MCF 10A (cell line): ENCODE measurements at regions not wholly inside any gene's neighbourhood (a gene's known extent, or its start where the extent isn't known, plus 50 kb on each side); places are given as distances from the start of the nearest gene placed in this dataset.

Source experiments
- BruUV-seq: library from RNA; stranded (reverse); fragments of 400-500 nt; replicated peaks from 2 replicates; lab custom pipeline; 2021; lab: Mats Ljungman, UMichigan
- CTCF ChIA-PET: fragments of 300-600 bp; sonication (Branson Sonifier 250); formaldehyde crosslinking; extraction: SDS; loops from one replicate; lab custom pipeline; 2021; ENCODE audit warnings: antibody characterized with exemption, inconsistent platforms; lab: Yijun Ruan, JAX
- POLR2A ChIA-PET: fragments of 300-600, 350-650 bp; sonication (Branson Sonifier 250); formaldehyde crosslinking; extraction: SDS; loops from one replicate; lab custom pipeline; 2020; ENCODE audit warnings: antibody characterized with exemption, inconsistent platforms; lab: Yijun Ruan, JAX
- DNase-seq: peaks from one replicate; pipeline ENCODE4 v3.0.0-alpha.2; 2018; ENCODE audit not compliant: unreplicated experiment
- H3K27ac Mint-ChIP-seq: one replicate; pipeline ENCODE4 v1.8.0; 2022; ENCODE audit warnings: mild to moderate bottlenecking, low read depth, mixed read lengths; ENCODE audit not compliant: unreplicated experiment
- H3K27me3 Mint-ChIP-seq: one replicate; pipeline ENCODE4 v1.8.0; 2022; ENCODE audit warnings: mixed read lengths; ENCODE audit not compliant: insufficient read depth, unreplicated experiment
- H3K36me3 Mint-ChIP-seq: one replicate; pipeline ENCODE4 v1.8.0; 2022; ENCODE audit warnings: mild to moderate bottlenecking, moderate library complexity, mixed read lengths; ENCODE audit not compliant: insufficient read depth, unreplicated experiment
- H3K4me1 Mint-ChIP-seq: one replicate; pipeline ENCODE4 v1.8.0; 2022; ENCODE audit warnings: mixed read lengths; ENCODE audit not compliant: insufficient read depth, unreplicated experiment
- H3K4me3 Mint-ChIP-seq: one replicate; pipeline ENCODE4 v1.8.0; 2022; ENCODE audit warnings: mild to moderate bottlenecking, moderate library complexity, mixed read lengths; ENCODE audit not compliant: unreplicated experiment
- H3K9me3 Mint-ChIP-seq: one replicate; pipeline ENCODE4 v1.8.0; 2022; ENCODE audit warnings: mixed read lengths; ENCODE audit not compliant: unreplicated experiment
- CTCF ChIP-seq: fragments of 200-600 bp; IDR thresholded peaks from one replicate; pipeline ENCODE4 v1.8.0; 2022; ENCODE audit warnings: antibody characterized with exemption, mild to moderate bottlenecking; ENCODE audit not compliant: unreplicated experiment
- intact Hi-C: fragments of 100-400 bp; cut with micrococcal nuclease; formaldehyde crosslinking; loops from 2 replicates; pipeline ENCODE4 v1.14.1; 2022

GRCh38 chr17:5695480-5695879 lies 111.2 kb upstream of the NLRP1 start:
- H3K4me3 Mint-ChIP-seq: no peak overlapping the region
- intact Hi-C loops: no loop called here
- peaks cover 5% of the 10 kb centered on the region for H3K36me3 Mint-ChIP-seq
- no peak for TF ChIP-seq CTCF
- ChIA-PET CTCF (no interaction called here), POLR2A (no interaction called here)
- H3K27ac Mint-ChIP-seq: no peak overlapping the region
- peaks cover 36% of the 10 kb centered on the region for H3K27me3 Mint-ChIP-seq
- H3K4me1 Mint-ChIP-seq: no peaks in the 10 kb centered on the region
- no TSS peak for BruUV-seq
- no peaks in the 10 kb centered on the region for H3K9me3 Mint-ChIP-seq
- no peak for DNase-seq

GRCh38 chr17:5698959-5699358 lies 114.7 kb upstream of the NLRP1 start:
- POLR2A ChIA-PET: no interaction called here
- intact Hi-C loops: no loop called here
- Mint-ChIP-seq H3K36me3 (peaks cover 4% of the 10 kb centered on the region), H3K27me3 (peaks cover 61% of the 10 kb centered on the region), H3K9me3 (no peaks in the 10 kb centered on the region), H3K4me1 (no peaks in the 10 kb centered on the region), H3K4me3 (no peak overlapping the region), H3K27ac (no peak overlapping the region)
- DNase-seq: no peak
- CTCF ChIA-PET: interaction anchor here (1.0 kb wide), 1 partner anchor 11 kb away, joined by 4 read pairs; no protein-coding TSS in a partner anchor
- TF ChIP-seq CTCF: no peak
- BruUV-seq: no TSS peak

- no peak for DNase-seq
- Mint-ChIP-seq H3K4me3 (no peak overlapping the region), H3K27ac (no peak overlapping the region), H3K4me1 (no peaks in the 10 kb centered on the region), H3K9me3 (no peaks in the 10 kb centered on the region), H3K27me3 (peaks cover 65% of the 10 kb centered on the region), H3K36me3 (no peaks in the 10 kb centered on the region)
- no TSS peak for BruUV-seq
- ChIA-PET POLR2A (no interaction called here), CTCF (interaction anchor here (1.0 kb wide), 1 partner anchor 12 kb away, joined by 4 read pairs; no protein-coding TSS in a partner anchor)
- TF ChIP-seq CTCF: no peak
- intact Hi-C loops: no loop called here
These were observed 115.5 kb upstream of the NLRP1 start for GRCh38 chr17:5699814-5700213.

GRCh38 chr17:5700745-5701144 lies 116.4 kb upstream of the NLRP1 start:
- ChIA-PET CTCF (no interaction called here), POLR2A (interaction anchor here (0.7 kb wide), 1 partner anchor 18 kb away, joined by 3 read pairs; no protein-coding TSS in a partner anchor)

More at GRCh38 chr17:5700745-5701144, 116.4 kb upstream of the NLRP1 start:
- Mint-ChIP-seq H3K4me1 (no peaks in the 10 kb centered on the region), H3K9me3 (no peaks in the 10 kb centered on the region), H3K27me3 (peaks cover 65% of the 10 kb centered on the region), H3K4me3 (no peak overlapping the region), H3K27ac (no peak overlapping the region), H3K36me3 (no peaks in the 10 kb centered on the region)
- no TSS peak for BruUV-seq
- TF ChIP-seq CTCF: no peak
- no peak for DNase-seq
- intact Hi-C loops: no loop called here
